Motor neuron (in vitro differentiated cells): ENCODE measurements at regions not wholly inside any gene's neighbourhood (a gene's known extent, or its start where the extent isn't known, plus 50 kb on each side); places are given as distances from the start of the nearest gene placed in this dataset.

Experiments
- ATAC-seq, 8 experiments: fragments of 200-7000 bp; cut with Tn5 transposase; replicated peaks in 6 of 8; 2 replicates each; pipeline ENCODE4 v1.8.0; 2021; ENCODE audit warnings: mild to moderate bottlenecking in 8 of 8, moderate library complexity in 8 of 8
- H3K27ac ChIP-seq, 2 donors: fragments of 250-450 bp; sonication (Bioruptor Pico); 2 replicates each; pipeline ENCODE4 v1.9.0; 2021; ENCODE audit warnings: antibody characterized with exemption in 2 of 2, mild to moderate bottlenecking in 2 of 2, moderate library complexity in 1 of 2
- H3K4me1 ChIP-seq, 2 donors: fragments of 250-450 bp; sonication (Bioruptor Pico); replicated peaks in 1 of 2; 2 replicates each; pipeline ENCODE4 v1.6.1; 2021; ENCODE audit warnings: antibody characterized with exemption in 2 of 2, mild to moderate bottlenecking in 2 of 2, moderate library complexity in 1 of 2
- H3K4me3 ChIP-seq, 5 donors: fragments of 250-450 bp; sonication (Bioruptor Pico); 2 replicates each; pipeline ENCODE4 v1.9.0; 2021; ENCODE audit warnings: antibody characterized with exemption in 5 of 5, mild to moderate bottlenecking in 5 of 5, moderate library complexity in 4 of 5
- WGBS, 10 experiments: fragments of 450-650 bp; shearing (Covaris generic); methylation state at CpG; one replicate each; pipeline ENCODE4 v1.0.0; 2022; 5-methylcytosine and 5-hydroxymethylcytosine counted together
- in situ Hi-C, 9 experiments: fragments of 400-800 bp; cut with MboI; loops; one replicate each; pipeline ENCODE4 v1.15.0; 2021; ENCODE audit warnings: low sequenced_read_pairs in 9 of 9, low pct_unique_long_range_greater_than_20kb in 2 of 9; ENCODE audit not compliant: unreplicated experiment in 9 of 9

GRCh38 chr12:24109381-24110039 lies 160.0 kb upstream of the SOX5 start:
- no peak overlapping the region for H3K4me3 ChIP-seq
- ATAC-seq = no peak
- H3K27ac ChIP-seq = no peak overlapping the region
- WGBS, 10 experiments = 10 to 83% (median 58%) methylated on average over 1 to 3 of the region's 3 CpGs
- in situ Hi-C loops = loop anchor here in 1 of 9 experiments (25.0 kb wide), 1 partner anchor 453 kb away; no protein-coding TSS in a partner anchor
- peaks cover 0 to 8% of the 10 kb centered on the region in 2 donors for H3K4me1 ChIP-seq

GRCh38 chr12:24102676-24103075 lies 153.2 kb upstream of the SOX5 start:
- WGBS, 10 experiments = 41 to 100% (median 93%) methylated on average over 1 to 3 of the region's 3 CpGs; no CpG with 5 or more reads in 1 of the 10 experiments
- H3K27ac ChIP-seq = no peak overlapping the region
- no peak for ATAC-seq
- H3K4me1 ChIP-seq = peaks cover 0 to 3% of the 10 kb centered on the region in 2 donors
- no peak overlapping the region for H3K4me3 ChIP-seq
- in situ Hi-C loops = loop anchor here in 1 of 9 experiments (25.0 kb wide), 1 partner anchor 460 kb away; no protein-coding TSS in a partner anchor

- Histone ChIP-seq H3K4me3 (no peak overlapping the region), H3K27ac (no peak overlapping the region), H3K4me1 (no peaks in the 10 kb centered on the region)
- no peak for ATAC-seq
- in situ Hi-C loops = no loop called here
- 0 to 100% (median 61%) methylated on average over 1 of the region's 1 CpG; no CpG with 5 or more reads in 2 of the 10 experiments for WGBS, 10 experiments
These were observed 150.1 kb upstream of the SOX5 start for GRCh38 chr12:24099576-24099975.

GRCh38 chr12:24095245-24095644 lies 145.8 kb upstream of the SOX5 start:
- H3K4me1 ChIP-seq = no peaks in the 10 kb centered on the region
- in situ Hi-C loops = no loop called here
- H3K4me3 ChIP-seq = no peak overlapping the region
- no peak for ATAC-seq
- H3K27ac ChIP-seq = no peak overlapping the region
- WGBS, 10 experiments = 9 to 100% (median 100%) methylated on average over 1 of the region's 1 CpG; no CpG with 5 or more reads in 1 of the 10 experiments

GRCh38 chr12:24089510-24089890 lies 140.0 kb upstream of the SOX5 start:
- no peaks in the 10 kb centered on the region for H3K4me1 ChIP-seq
- H3K4me3 ChIP-seq = no peak overlapping the region
- WGBS, 10 experiments = 26 to 100% (median 95%) methylated on average over 1 to 2 of the region's 2 CpGs; no CpG with 5 or more reads in 3 of the 10 experiments
- H3K27ac ChIP-seq = no peak overlapping the region
- in situ Hi-C loops = no loop called here
- no peak for ATAC-seq

- Histone ChIP-seq H3K27ac (no peak overlapping the region), H3K4me1 (no peaks in the 10 kb centered on the region), H3K4me3 (no peak overlapping the region)
- in situ Hi-C loops = no loop called here
- no peak for ATAC-seq
- WGBS, 10 experiments = 23 to 98% (median 92%) methylated on average over 2 to 5 of the region's 5 CpGs; no CpG with 5 or more reads in 1 of the 10 experiments
These were observed 139.5 kb upstream of the SOX5 start for GRCh38 chr12:24088751-24089509.

GRCh38 chr12:24087294-24087693 lies 137.8 kb upstream of the SOX5 start:
- 11 to 90% (median 67%) methylated on average over 3 to 4 of the region's 4 CpGs for WGBS, 10 experiments
- H3K27ac ChIP-seq = no peak overlapping the region
- in situ Hi-C loops = no loop called here
- ATAC-seq = no peak
- H3K4me1 ChIP-seq = no peaks in the 10 kb centered on the region
- no peak overlapping the region for H3K4me3 ChIP-seq

- no peak for ATAC-seq
- H3K27ac ChIP-seq = no peak overlapping the region
- peaks cover 5 to 7% of the 10 kb centered on the region in 2 donors for H3K4me1 ChIP-seq
- WGBS, 10 experiments = 62 to 100% (median 100%) methylated on average over 1 to 2 of the region's 2 CpGs; no CpG with 5 or more reads in 5 of the 10 experiments
- H3K4me3 ChIP-seq = no peak overlapping the region
- in situ Hi-C loops = no loop called here
These were observed 135.3 kb upstream of the SOX5 start for GRCh38 chr12:24084800-24085199.

GRCh38 chr12:24083838-24084237 lies 134.4 kb upstream of the SOX5 start:
- 19 to 100% (median 83%) methylated on average over 2 to 3 of the region's 3 CpGs; no CpG with 5 or more reads in 1 of the 10 experiments for WGBS, 10 experiments
- Histone ChIP-seq H3K4me3 (no peak overlapping the region), H3K4me1 (peaks cover 5 to 7% of the 10 kb centered on the region in 2 donors), H3K27ac (no peak overlapping the region)
- in situ Hi-C loops = no loop called here
- no peak for ATAC-seq

GRCh38 chr12:24081606-24082005 lies 132.1 kb upstream of the SOX5 start:
- ATAC-seq = peak in 5 of 8 experiments; percentile 21 to 83 (median 36)
- Histone ChIP-seq H3K27ac (no peak overlapping the region), H3K4me3 (no peak overlapping the region), H3K4me1 (peaks cover 5 to 7% of the 10 kb centered on the region in 2 donors)
- in situ Hi-C loops = no loop called here
- WGBS, 10 experiments = 15 to 53% (median 42%) methylated on average over 1 to 6 of the region's 7 CpGs

- ATAC-seq = peak in 2 of 8 experiments; percentile 27 to 31
- Histone ChIP-seq H3K27ac (no peak overlapping the region), H3K4me3 (no peak overlapping the region), H3K4me1 (peaks cover 5 to 7% of the 10 kb centered on the region in 2 donors)
- WGBS, 10 experiments = 0 to 94% (median 73%) methylated on average over 1 to 4 of the region's 4 CpGs
- in situ Hi-C loops = no loop called here
These were observed 131.6 kb upstream of the SOX5 start for GRCh38 chr12:24081092-24081529.

- peaks cover 5 to 7% of the 10 kb centered on the region in 2 donors for H3K4me1 ChIP-seq
- ATAC-seq = no peak
- no peak overlapping the region for H3K4me3 ChIP-seq
- in situ Hi-C loops = no loop called here
- no peak overlapping the region for H3K27ac ChIP-seq
These were observed 131.0 kb upstream of the SOX5 start for GRCh38 chr12:24080465-24080864.

- in situ Hi-C loops = no loop called here
- H3K27ac ChIP-seq = no peak overlapping the region
- H3K4me1 ChIP-seq = peaks cover 5 to 7% of the 10 kb centered on the region in 2 donors
- H3K4me3 ChIP-seq = no peak overlapping the region
- ATAC-seq = no peak
- 38 to 100% (median 92%) methylated on average over 1 to 2 of the region's 2 CpGs; no CpG with 5 or more reads in 1 of the 10 experiments for WGBS, 10 experiments
These were observed 129.6 kb upstream of the SOX5 start for GRCh38 chr12:24079083-24079482.
